ENCODE measurements at regions not wholly inside any gene's neighbourhood (a gene's known extent, or its start where the extent isn't known, plus 50 kb on each side); places are given as distances from the start of the nearest gene placed in this dataset.

GRCh38 chr12:114821570-114821969 lies 137.6 kb upstream of the TBX3 start:
- Histone ChIP-seq H3K79me2 (ENCODE audit: low read depth) (no peaks in the 10 kb centered on the region), H3K9me3 (ENCODE audit: low read depth) (no peaks in the 10 kb centered on the region), H3K27ac (no peak overlapping the region), H3K36me3 (no peaks in the 10 kb centered on the region), H2AFZ (replicated peaks) (no peak overlapping the region), H3K4me3 (no peak overlapping the region), H3F3A (ENCODE audit: low read depth) (peaks cover 7% of the 10 kb centered on the region), H3K4me2 (no peak overlapping the region), H3K27me3 (no peaks in the 10 kb centered on the region), H4K20me1 (ENCODE audit: low read depth) (peaks cover 3% of the 10 kb centered on the region), H3K4me1 (peaks cover 4% of the 10 kb centered on the region), H3K9ac (no peak overlapping the region)
- H3K36me3 Mint-ChIP-seq: no peaks in the 10 kb centered on the region
- peaks cover 6% of the 10 kb centered on the region for H3K27me3 Mint-ChIP-seq (ENCODE audit: insufficient read depth, low read depth)
- no peak for DNase-seq (ENCODE audit: low spot score)
- H3K4me1 Mint-ChIP-seq: peaks cover 8% of the 10 kb centered on the region
- TF ChIP-seq EZH2 (IDR thresholded peaks at IDR 0.05) (no peak), CTCF (IDR thresholded peaks at IDR 0.05) (no peak), EZH2phosphoT487 (IDR thresholded peaks at IDR 0.05) (no peak)
- no peaks in the 10 kb centered on the region for H3K9me3 Mint-ChIP-seq
- no peak overlapping the region for H3K4me3 Mint-ChIP-seq
- no peak overlapping the region for H3K27ac Mint-ChIP-seq

- H3K4me2 ChIP-seq: no peak overlapping the region
- H3K4me1 ChIP-seq: peaks cover 4% of the 10 kb centered on the region
- no peak overlapping the region for H3K9ac ChIP-seq
- DNase-seq (ENCODE audit: low spot score): no peak
- no peaks in the 10 kb centered on the region for H3K36me3 Mint-ChIP-seq
- no peaks in the 10 kb centered on the region for H3K9me3 Mint-ChIP-seq
- no peak overlapping the region for H2AFZ ChIP-seq (replicated peaks)
- H3K4me3 ChIP-seq: no peak overlapping the region
- peaks cover 8% of the 10 kb centered on the region for H3K4me1 Mint-ChIP-seq
- H3K36me3 ChIP-seq: no peaks in the 10 kb centered on the region
- H4K20me1 ChIP-seq (ENCODE audit: low read depth): peaks cover 3% of the 10 kb centered on the region
- no peak overlapping the region for H3K27ac ChIP-seq
- peaks cover 6% of the 10 kb centered on the region for H3K27me3 Mint-ChIP-seq (ENCODE audit: insufficient read depth, low read depth)
- H3K27me3 ChIP-seq: no peaks in the 10 kb centered on the region
- no peaks in the 10 kb centered on the region for H3K79me2 ChIP-seq (ENCODE audit: low read depth)
- no peak overlapping the region for H3K27ac Mint-ChIP-seq
- no peak for TF ChIP-seq CTCF (IDR thresholded peaks at IDR 0.05)
- no peak for TF ChIP-seq EZH2phosphoT487 (IDR thresholded peaks at IDR 0.05)
- TF ChIP-seq EZH2 (IDR thresholded peaks at IDR 0.05): no peak
- H3K9me3 ChIP-seq (ENCODE audit: low read depth): no peaks in the 10 kb centered on the region
- H3F3A ChIP-seq (ENCODE audit: low read depth): peaks cover 7% of the 10 kb centered on the region
- H3K4me3 Mint-ChIP-seq: no peak overlapping the region
Observed at GRCh38 chr12:114820796-114821195, 136.8 kb upstream of the TBX3 start.

GRCh38 chr12:114817571-114818425 lies 133.8 kb upstream of the TBX3 start:
- no peak overlapping the region for H3K4me3 Mint-ChIP-seq
- no peaks in the 10 kb centered on the region for H3K9me3 Mint-ChIP-seq
- H3K4me1 Mint-ChIP-seq: peaks cover 18% of the 10 kb centered on the region
- H3K79me2 ChIP-seq (ENCODE audit: low read depth): no peaks in the 10 kb centered on the region
- H3K27me3 ChIP-seq: no peaks in the 10 kb centered on the region
- H3K27me3 Mint-ChIP-seq (ENCODE audit: insufficient read depth, low read depth): peaks cover 14% of the 10 kb centered on the region
- no peak overlapping the region for H2AFZ ChIP-seq (replicated peaks)
- peaks cover 15% of the 10 kb centered on the region for H3F3A ChIP-seq (ENCODE audit: low read depth)
- H3K9ac ChIP-seq: no peak overlapping the region
- H3K9me3 ChIP-seq (ENCODE audit: low read depth): no peaks in the 10 kb centered on the region
- DNase-seq (ENCODE audit: low spot score): no peak
- H3K27ac ChIP-seq: no peak overlapping the region
- TF ChIP-seq EZH2phosphoT487 (IDR thresholded peaks at IDR 0.05) (no peak), CTCF (IDR thresholded peaks at IDR 0.05) (no peak), EZH2 (IDR thresholded peaks at IDR 0.05) (no peak)
- no peaks in the 10 kb centered on the region for H3K36me3 ChIP-seq
- H3K4me1 ChIP-seq: peaks cover 11% of the 10 kb centered on the region
- H3K27ac Mint-ChIP-seq: peak overlapping the region; percentile 87
- H3K36me3 Mint-ChIP-seq: no peaks in the 10 kb centered on the region
- H3K4me3 ChIP-seq: no peak overlapping the region
- H3K4me2 ChIP-seq: no peak overlapping the region
- peaks cover 3% of the 10 kb centered on the region for H4K20me1 ChIP-seq (ENCODE audit: low read depth)
